GM18867 (cell line): ENCODE measurements at regions not wholly inside any gene's neighbourhood (a gene's known extent, or its start where the extent isn't known, plus 50 kb on each side); places are given as distances from the start of the nearest gene placed in this dataset.

Source experiments
- ATAC-seq: cut with Tn5 transposase; IDR thresholded peaks from one replicate; pipeline ENCODE4 v1.9.1; 2021; ENCODE audit warnings: mild to moderate bottlenecking, moderate library complexity; ENCODE audit not compliant: unreplicated experiment

GRCh38 chr6:159445351-159445750 is 247.7 kb downstream of the SOD2 start:
- no peak for ATAC-seq

- ATAC-seq: no peak
These were observed 248.8 kb downstream of the SOD2 start for GRCh38 chr6:159444056-159444760.

GRCh38 chr6:159443417-159443920 is 249.6 kb downstream of the SOD2 start:
- ATAC-seq: no peak

- ATAC-seq: no peak
These were observed 251.4 kb downstream of the SOD2 start for GRCh38 chr6:159441704-159441981.

- no peak for ATAC-seq
These were observed 251.9 kb downstream of the SOD2 start for GRCh38 chr6:159440911-159441703.

- ATAC-seq: no peak
These were observed 252.7 kb downstream of the SOD2 start for GRCh38 chr6:159440349-159440748.

- no peak for ATAC-seq
These were observed 253.4 kb downstream of the SOD2 start for GRCh38 chr6:159439651-159440050.

GRCh38 chr6:159438106-159438505 is 254.9 kb downstream of the SOD2 start:
- ATAC-seq: no peak

- no peak for ATAC-seq
These were observed 256.5 kb downstream of the SOD2 start for GRCh38 chr6:159436581-159436980.

- ATAC-seq: no peak
These were observed 257.3 kb downstream of the SOD2 start for GRCh38 chr6:159435701-159436100.

- no peak for ATAC-seq
These were observed 258.6 kb downstream of the SOD2 start for GRCh38 chr6:159434410-159434809.

- no peak for ATAC-seq
These were observed 259.5 kb downstream of the SOD2 start for GRCh38 chr6:159433550-159433949.

GRCh38 chr6:159431750-159432149 is 261.3 kb downstream of the SOD2 start:
- no peak for ATAC-seq

- no peak for ATAC-seq
These were observed 261.1 kb downstream of the FNDC1 start for GRCh38 chr6:159430323-159430722.

GRCh38 chr6:159429433-159429832 is 260.2 kb downstream of the FNDC1 start:
- ATAC-seq: no peak

GRCh38 chr6:159427771-159428170 is 258.6 kb downstream of the FNDC1 start:
- ATAC-seq: no peak

- ATAC-seq: no peak
These were observed 258.1 kb downstream of the FNDC1 start for GRCh38 chr6:159427335-159427734.

GRCh38 chr6:159425421-159425820 is 256.2 kb downstream of the FNDC1 start:
- no peak for ATAC-seq

- no peak for ATAC-seq
These were observed 253.1 kb downstream of the FNDC1 start for GRCh38 chr6:159422041-159422984.

- no peak for ATAC-seq
These were observed 252.4 kb downstream of the FNDC1 start for GRCh38 chr6:159421586-159421985.

GRCh38 chr6:159418997-159419396 is 249.8 kb downstream of the FNDC1 start:
- ATAC-seq: no peak
